Transverse colon (tissue), 4 donors: ENCODE measurements at regions not wholly inside any gene's neighbourhood (a gene's known extent, or its start where the extent isn't known, plus 50 kb on each side); places are given as distances from the start of the nearest gene placed in this dataset.
A peak's percentile ranks its signal among the peaks of the same experiment; 100 is the strongest.

Experiments used
- DNase-seq: peaks from one replicate; pipeline ENCODE4 v3.0.0-alpha.2; 2019
- H3K27ac ChIP-seq, 4 donors: fragments of 200-600 bp; sonication (generic); 2 replicates each; pipeline ENCODE4 v1.5.1; 2016 to 2018; ENCODE audit warnings: inconsistent platforms in 4 of 4
- H3K27me3 ChIP-seq: fragments of 200-600 bp; sonication (generic); 2 replicates; pipeline ENCODE4 v1.5.1; 2017; ENCODE audit warnings: inconsistent platforms
- H3K36me3 ChIP-seq, 4 donors: fragments of 200-600 bp; sonication (generic); 2 replicates each; pipeline ENCODE4 v1.5.1; 2017 to 2019; ENCODE audit warnings: inconsistent platforms in 4 of 4
- H3K4me1 ChIP-seq, 4 donors: fragments of 200-600 bp; sonication (generic); 2 replicates each; pipeline ENCODE4 v1.5.1; 2017 to 2020; ENCODE audit warnings: inconsistent platforms in 4 of 4
- H3K4me3 ChIP-seq, 4 donors: fragments of 200-600 bp; sonication (generic); 1 replicate in 1 of 4; 2 replicates in 3 of 4; pipeline versions ENCODE4 v1.5.1 to v1.6.1; 2017 to 2019; ENCODE audit warnings: inconsistent platforms in 4 of 4
- H3K9me3 ChIP-seq, 2 donors: fragments of 200-600 bp; sonication (generic); 2 replicates each; pipeline ENCODE4 v1.5.1; 2017 to 2019; ENCODE audit warnings: inconsistent platforms in 2 of 2
- CTCF ChIP-seq, 5 experiments: fragments of 200-600 bp in 3 of 5; fragments of 450-650 bp in 2 of 5; sonication (generic) in 3 of 5; IDR thresholded peaks; 1 replicate in 2 of 5; 2 replicates in 3 of 5; pipeline ENCODE4 v1.5.1; 2016 to 2017; ENCODE audit warnings: antibody characterized with exemption in 5 of 5, inconsistent platforms in 3 of 5, mild to moderate bottlenecking in 2 of 5, moderate library complexity in 1 of 5
- EP300 ChIP-seq: sonication (generic); formaldehyde crosslinking; IDR thresholded peaks from one replicate; pipeline ENCODE4 v1.6.1; 2017; ENCODE audit warnings: antibody characterized with exemption, low read depth
- POLR2A ChIP-seq: fragments of 450-650 bp; IDR thresholded peaks from one replicate; pipeline ENCODE4 v1.6.1; 2016; ENCODE audit warnings: antibody characterized with exemption, mild to moderate bottlenecking, moderate library complexity
- POLR2AphosphoS5 ChIP-seq, 3 donors: sonication (generic); formaldehyde crosslinking; IDR thresholded peaks; one replicate each; pipeline ENCODE4 v1.6.1; 2016; ENCODE audit warnings: antibody characterized with exemption in 3 of 3
- WGBS, 2 donors: methylation state at CpG; one replicate each; pipeline ENCODE4 v1.1.5; 2018; ENCODE audit warnings: low coverage in 1 of 2; 5-methylcytosine and 5-hydroxymethylcytosine counted together
- in situ Hi-C, 4 donors: fragments of 200-750 bp; cut with MboI; loops; one replicate each; pipeline versions ENCODE4 v1.15.0 to v1.15.1; 2017; ENCODE audit warnings: low sequenced_read_pairs in 3 of 4, low pct_ligation_motif_present in 1 of 4, low pct_unique_long_range_greater_than_20kb in 1 of 4
- intact Hi-C: fragments of 100-400 bp; cut with DNase I; formaldehyde crosslinking; loops from one replicate; pipeline ENCODE4 v1.15.1; 2023; ENCODE audit warnings: low total_unique reads

- no peaks in the 10 kb centered on the region for H3K36me3 ChIP-seq
- H3K4me1 ChIP-seq = peaks cover 6 to 15% (median 7%) of the 10 kb centered on the region in 4 donors
- H3K27ac ChIP-seq = no peak overlapping the region
- no peak overlapping the region for H3K4me3 ChIP-seq
- TF ChIP-seq POLR2AphosphoS5 (IDR thresholded peaks at IDR 0.05) (no peak), POLR2A (no peak), EP300 (no peak), CTCF (IDR thresholded peaks at IDR 0.05) (no peak)
- 95% methylated on average over 25 of the region's 25 CpGs; no CpG with 5 or more reads in 1 of the 2 donors for WGBS, 2 donors
- intact Hi-C loops (no loop called here), in situ Hi-C loops (no loop called here)
- no peaks in the 10 kb centered on the region for H3K27me3 ChIP-seq
- H3K9me3 ChIP-seq = no peaks in the 10 kb centered on the region
- DNase-seq = no peak
Observed at GRCh38 chr6:170155464-170156196, 135.2 kb downstream of the DLL1 start.

- Histone ChIP-seq H3K4me1 (peaks cover 6 to 15% (median 7%) of the 10 kb centered on the region in 4 donors), H3K27me3 (no peaks in the 10 kb centered on the region), H3K4me3 (no peak overlapping the region), H3K9me3 (no peaks in the 10 kb centered on the region), H3K27ac (no peak overlapping the region), H3K36me3 (no peaks in the 10 kb centered on the region)
- DNase-seq = no peak
- intact Hi-C loops (no loop called here), in situ Hi-C loops (no loop called here)
- TF ChIP-seq EP300 (no peak), CTCF (IDR thresholded peaks at IDR 0.05) (no peak), POLR2AphosphoS5 (IDR thresholded peaks at IDR 0.05) (no peak), POLR2A (no peak)
- WGBS, 2 donors = 84% methylated on average over 29 of the region's 29 CpGs; no CpG with 5 or more reads in 1 of the 2 donors
Observed at GRCh38 chr6:170153436-170154319, 137.2 kb downstream of the DLL1 start.

GRCh38 chr6:170152989-170153388, 137.9 kb downstream of the DLL1 start:
- intact Hi-C loops (no loop called here), in situ Hi-C loops (no loop called here)
- no peaks in the 10 kb centered on the region for H3K9me3 ChIP-seq
- TF ChIP-seq EP300 (no peak), CTCF (IDR thresholded peaks at IDR 0.05) (no peak), POLR2A (no peak), POLR2AphosphoS5 (IDR thresholded peaks at IDR 0.05) (no peak)
- DNase-seq = peak; percentile 63
- H3K27ac ChIP-seq = peak overlapping the region in 3 of 4 donors; percentile 33 to 45 (median 36)
- H3K27me3 ChIP-seq = no peaks in the 10 kb centered on the region
- peaks cover 6 to 15% (median 7%) of the 10 kb centered on the region in 4 donors for H3K4me1 ChIP-seq
- no peaks in the 10 kb centered on the region for H3K36me3 ChIP-seq
- WGBS, 2 donors = 17% methylated on average over 8 of the region's 13 CpGs; no CpG with 5 or more reads in 1 of the 2 donors
- H3K4me3 ChIP-seq = no peak overlapping the region
